ENCODE measurements at regions not wholly inside any gene's neighbourhood (a gene's known extent, or its start where the extent isn't known, plus 50 kb on each side); places are given as distances from the start of the nearest gene placed in this dataset.

GRCh38 chr4:117479673-117480072 lies 394.3 kb upstream of the TRAM1L1 start:
- TF ChIP-seq CTCF (IDR thresholded peaks at IDR 0.05; ENCODE audit: low read depth, low read length) (no peak), POLR2A (IDR thresholded peaks at IDR 0.05; ENCODE audit: extremely low read depth, insufficient read length) (no peak)

Measured in NB4 (cell line).